GM21447 (cell line): ENCODE measurements at regions not wholly inside any gene's neighbourhood (a gene's known extent, or its start where the extent isn't known, plus 50 kb on each side); places are given as distances from the start of the nearest gene placed in this dataset.

Source experiments
- ATAC-seq: cut with Tn5 transposase; IDR thresholded peaks from one replicate; pipeline ENCODE4 v1.9.1; 2021; ENCODE audit not compliant: unreplicated experiment

DNA sequence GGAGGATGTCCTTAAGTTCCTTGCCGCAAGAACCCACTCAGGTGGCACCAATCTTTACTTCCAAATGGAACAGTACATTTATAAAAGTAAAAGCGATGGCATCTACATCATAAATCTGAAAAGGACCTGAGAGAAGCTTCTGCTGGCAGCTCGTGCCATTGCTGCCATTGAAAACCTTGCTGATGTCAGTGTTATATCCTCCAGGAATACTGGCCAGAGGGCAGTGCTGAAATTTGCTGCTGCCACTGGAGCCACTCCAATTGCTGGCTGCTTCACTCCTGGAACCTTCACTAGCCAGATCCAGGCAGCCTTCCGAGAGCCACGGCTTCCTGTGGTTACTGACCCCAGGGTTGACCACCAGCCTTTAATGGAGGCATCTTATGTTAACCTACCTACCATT lies 191.7 kb downstream of the TRIM27 start:
- ATAC-seq: no peak

DNA sequence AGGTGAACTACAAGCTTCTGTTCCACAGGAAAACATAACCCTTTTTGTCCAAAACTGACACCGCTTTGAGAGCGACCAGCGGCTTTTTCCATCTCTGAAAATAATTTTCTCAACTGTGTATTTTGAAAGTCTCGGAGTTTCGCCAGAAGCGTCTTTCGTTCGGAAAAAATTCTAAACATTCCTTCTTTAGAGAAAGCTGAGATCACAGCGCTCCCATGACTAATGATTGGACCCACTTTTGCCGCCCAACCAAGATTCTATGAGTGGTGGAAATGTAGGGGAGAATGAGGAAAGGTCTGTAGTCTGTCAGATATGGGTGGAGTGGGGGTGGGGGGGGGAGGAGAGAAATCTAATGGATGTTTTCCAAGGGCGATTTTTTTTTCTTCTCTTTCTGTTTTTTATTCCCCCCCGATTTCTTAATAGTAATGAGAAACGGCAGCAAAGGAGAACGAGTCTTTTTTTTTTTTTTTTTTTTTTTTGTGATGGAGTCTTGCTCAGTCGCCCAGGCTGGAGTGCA lies 189.3 kb downstream of the TRIM27 start:
- no peak for ATAC-seq

DNA sequence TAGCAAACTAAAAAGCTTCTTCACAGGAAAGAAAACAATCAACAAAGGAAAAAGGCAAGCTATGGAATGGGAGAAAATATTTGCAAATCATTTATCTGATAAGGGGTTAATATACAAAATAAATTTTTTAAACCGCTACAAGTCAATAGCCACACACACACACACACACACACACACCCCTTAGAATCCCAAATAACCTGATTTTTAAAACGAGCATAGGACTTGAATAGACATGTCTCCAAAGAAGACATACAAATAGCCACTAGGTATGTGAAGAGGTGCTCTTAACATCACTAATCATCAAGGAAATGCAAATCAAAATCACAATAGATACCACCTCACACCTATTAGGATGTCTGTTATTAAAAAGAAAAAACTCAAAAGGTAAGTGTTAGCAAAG lies 187.7 kb downstream of the TRIM27 start:
- no peak for ATAC-seq

DNA sequence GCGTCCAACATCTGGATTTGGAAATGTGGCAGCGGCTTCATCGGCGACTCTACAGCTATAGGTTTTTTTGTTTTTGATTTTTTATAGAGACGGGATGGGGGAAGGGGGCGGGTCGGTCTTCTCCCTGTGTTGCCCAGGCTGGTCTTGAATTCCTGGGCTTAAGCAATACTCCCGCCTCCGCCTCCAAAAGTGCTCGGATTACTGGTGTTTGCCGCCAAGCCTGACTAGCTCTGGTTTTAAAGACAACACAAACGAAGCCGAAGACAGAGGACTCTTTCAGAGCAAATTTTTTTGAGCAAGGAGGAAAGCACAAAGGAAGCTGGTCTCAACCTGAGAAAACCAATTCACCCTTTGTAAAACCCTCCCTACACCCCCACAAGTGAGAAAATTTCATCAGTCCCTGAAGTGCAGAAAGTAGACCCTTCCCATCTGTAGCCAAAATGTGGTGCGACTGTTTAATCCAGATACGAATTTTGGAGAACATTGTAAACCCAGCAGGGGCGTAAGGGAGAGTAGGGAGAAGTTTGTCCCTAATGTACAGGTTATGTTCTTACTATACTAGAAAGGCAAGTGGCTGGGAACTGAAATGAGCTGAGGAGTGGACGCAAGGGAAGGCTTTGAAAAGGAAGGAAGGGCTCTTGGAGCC lies 185.9 kb downstream of the TRIM27 start:
- no peak for ATAC-seq

DNA sequence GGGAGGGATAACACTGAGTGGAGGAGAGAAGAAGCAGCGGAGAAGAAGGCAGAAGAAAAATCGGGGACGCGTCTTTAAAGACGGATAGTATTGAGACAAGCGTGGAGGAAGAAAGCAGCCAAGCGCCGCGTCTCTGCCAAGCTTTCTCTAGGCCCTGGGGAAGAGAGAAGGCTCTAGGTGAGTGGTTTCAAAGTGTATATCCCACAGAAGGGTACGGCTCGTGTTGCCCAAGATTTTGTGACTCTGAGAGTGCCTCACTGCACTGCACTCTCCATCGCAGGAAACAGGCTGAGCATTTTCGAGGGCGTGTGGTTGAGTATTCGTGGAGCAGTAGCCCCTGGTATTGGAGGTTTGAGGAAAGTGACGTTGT lies 185.4 kb downstream of the TRIM27 start:
- no peak for ATAC-seq

DNA sequence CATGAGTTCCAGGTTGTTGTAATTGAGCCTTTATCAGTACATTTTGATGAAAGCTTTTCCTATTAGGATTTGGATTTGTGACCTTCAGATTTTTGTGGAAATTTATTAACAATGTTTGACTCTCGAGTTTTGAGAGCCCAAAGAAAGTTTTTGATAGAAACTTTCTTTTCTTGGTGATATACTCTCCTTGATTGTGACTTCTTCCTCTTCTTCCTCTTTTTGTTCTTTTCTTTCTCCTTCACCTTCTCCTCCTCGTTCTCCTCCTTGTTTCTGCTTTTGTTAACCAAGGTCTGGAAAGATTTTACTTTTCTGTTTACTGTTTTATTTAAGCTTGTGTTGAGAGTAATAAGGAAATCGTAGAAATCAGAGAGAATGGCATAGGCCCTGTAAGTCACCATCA lies 182.4 kb downstream of the TRIM27 start:
- ATAC-seq: no peak

DNA sequence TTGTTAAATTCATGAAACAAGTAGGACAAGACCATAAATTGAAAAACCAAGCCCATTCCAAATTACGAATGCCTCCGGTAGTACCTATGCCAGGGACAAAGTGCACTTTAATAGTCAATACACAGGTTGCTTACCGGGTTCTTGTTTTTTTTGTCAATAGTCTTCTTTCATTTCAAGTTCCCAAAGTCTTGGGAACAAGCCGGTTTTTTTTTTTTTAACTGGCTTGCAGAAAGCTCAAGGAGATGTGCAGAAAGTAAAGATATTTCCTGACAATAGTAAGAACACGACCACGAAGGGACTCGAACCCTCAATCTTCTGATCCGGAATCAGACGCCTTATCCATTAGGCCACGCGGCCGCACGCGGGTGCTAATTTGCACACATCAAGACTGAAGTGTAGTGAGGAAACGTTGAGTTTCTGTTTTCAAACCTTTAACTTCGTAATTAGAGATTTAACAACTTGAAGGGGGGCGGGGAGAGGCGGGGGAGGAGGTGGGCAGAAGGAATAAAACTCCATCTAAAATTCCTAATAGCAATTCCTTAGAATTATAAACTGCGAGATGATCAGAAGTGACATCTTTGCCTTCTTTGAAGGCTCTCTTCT lies 181.0 kb downstream of the TRIM27 start:
- no peak for ATAC-seq

DNA sequence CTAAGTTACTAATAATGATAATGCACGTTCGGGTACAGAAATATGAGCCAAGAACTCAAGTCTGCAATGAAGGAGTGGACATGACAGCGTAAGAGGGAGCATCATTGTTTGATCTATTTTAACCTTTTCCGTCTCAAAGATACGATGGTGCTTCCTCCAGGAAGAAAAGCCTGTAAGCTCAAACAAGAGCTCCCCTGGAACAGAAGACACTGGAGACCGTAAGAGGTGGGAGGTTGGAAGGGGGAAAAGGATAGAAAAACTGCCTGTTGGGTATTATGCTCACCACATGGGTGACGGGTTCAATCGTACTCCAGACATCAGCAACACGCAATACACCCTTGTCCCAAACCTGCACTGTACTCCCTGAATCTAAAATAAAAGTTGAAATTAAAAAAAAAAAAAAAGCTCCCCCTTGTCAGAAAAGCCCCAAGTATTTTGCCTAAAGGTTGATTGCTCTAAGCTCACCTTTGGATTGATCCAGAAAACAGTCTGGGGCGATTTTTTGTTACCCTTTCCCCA lies 180.5 kb downstream of the TRIM27 start:
- ATAC-seq: no peak

DNA sequence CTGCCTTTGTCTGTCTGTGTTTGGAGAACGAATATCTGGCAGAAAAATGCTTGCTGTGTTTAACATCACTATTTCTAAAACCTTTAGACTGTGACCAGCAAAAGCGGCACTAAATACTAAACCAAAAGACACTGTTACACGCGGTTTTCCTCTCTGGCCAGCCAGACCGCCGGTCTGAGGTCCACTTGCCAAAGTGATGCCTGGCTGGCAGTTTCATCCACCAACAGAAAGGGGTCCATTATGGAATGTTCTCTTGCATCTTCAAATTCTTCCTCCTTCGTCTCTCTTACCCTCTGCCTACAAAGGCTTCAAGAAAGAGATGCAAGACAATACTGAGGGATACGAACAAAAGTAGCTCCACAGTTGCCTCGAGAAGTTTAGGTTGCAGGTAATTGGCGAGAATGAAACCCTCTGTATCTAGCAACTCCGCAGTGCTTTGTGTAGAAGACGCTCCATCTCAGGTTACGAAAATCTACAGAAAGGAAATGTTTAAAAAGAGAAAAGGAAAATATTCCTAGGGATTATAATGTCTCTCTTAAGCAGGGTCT lies 176.6 kb downstream of the TRIM27 start:
- no peak for ATAC-seq

DNA sequence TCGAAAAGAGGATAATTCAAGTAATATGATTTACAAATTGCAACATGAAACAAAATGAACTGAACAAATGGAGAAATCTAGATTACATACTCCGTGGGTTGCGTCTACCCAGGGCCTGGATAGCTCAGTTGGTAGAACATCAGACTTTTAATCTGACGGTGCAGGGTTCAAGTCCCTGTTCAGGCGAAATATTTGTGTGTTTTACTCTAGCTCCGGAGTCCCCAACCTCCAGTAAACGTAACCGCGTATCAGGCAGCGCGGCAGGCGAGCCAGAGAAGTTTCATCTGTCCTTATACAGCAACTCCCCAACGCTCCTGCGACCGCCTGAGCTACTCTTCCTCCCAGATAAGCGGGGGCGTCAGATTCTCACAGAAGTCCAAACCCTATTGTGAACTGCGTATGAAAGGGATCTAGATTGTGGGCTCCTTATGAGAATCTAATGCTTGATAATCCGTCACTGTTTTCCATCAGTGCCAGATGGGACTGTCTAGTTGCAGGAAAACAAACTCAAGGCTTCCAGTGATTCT lies 176.1 kb downstream of the TRIM27 start:
- no peak for ATAC-seq

DNA sequence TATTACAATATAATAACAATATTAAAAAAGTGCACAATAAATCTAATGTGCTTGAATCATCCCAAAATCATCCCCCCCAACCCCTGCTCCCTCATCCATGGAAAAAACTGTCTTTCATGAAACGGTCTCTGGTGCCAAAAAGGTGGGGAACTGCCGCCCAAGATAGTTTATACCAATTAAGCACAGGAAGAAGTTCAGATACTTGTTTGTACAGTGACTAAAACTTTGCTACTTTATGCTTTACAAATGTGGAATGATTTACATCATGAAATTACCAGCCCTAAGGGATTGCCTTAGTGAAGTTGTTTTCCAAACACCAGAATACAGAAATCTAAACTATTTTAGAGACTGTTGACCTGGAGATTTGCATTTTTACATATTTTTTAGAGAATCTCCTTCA lies 175.6 kb downstream of the TRIM27 start:
- ATAC-seq: no peak

DNA sequence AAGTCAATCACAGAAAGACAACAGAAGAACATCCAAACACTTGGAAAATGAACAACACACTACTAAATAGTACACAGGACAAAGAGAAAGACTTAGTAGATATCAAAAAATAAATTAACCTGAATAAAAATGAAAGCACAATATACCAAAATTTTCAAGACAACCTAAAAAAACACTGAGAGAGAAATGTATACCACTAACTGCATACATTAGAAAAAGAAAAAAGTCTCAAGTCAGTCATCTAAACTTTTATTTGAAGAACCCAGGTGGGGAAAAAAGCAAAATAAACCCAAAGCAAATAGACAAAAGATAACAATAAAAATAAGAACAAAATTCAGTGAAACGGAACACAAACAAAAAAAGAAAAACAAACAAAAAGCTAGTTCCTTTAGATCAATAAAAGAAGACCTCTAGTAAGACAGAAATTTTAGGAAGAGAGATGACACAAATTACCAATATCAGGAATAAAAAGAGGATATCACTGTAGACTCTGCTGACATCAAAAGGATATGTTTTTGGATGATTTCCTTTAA lies 172.8 kb downstream of the TRIM27 start:
- ATAC-seq: no peak

DNA sequence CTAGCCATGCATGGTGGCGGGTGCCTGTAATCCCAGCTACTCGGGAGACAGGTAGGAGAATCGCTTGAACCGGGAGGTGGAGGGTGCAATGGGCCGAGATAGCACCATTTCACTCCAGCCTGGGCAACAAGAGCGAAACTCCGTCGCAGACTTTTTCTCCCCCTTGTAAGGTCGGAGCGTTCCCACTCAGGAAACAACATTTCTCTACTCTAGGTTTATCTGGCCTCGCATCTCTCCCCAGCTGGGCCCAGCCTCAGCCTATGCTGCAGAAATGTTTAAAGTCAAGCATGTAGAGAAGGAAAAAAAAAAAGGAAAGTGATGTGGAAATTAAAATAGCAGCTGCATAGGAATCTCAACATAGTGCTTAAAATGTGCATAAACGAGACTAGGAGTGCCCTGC lies 172.3 kb downstream of the TRIM27 start:
- ATAC-seq: no peak

DNA sequence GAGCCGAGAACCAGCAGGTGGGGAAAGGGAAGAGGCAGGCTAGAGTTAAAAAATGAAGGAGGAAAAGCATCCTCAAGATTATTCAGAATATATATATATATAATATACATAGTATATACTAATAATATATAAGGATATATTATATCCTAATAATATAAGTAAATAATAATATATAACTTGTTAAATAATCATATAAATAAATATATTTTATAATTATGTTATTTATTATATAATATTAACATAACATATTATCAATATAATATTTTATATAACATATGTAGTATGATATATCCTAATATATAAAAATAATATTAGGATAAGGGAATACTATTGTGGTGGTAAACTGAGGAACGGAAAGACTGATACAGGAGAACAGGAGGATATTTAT lies 171.8 kb downstream of the TRIM27 start:
- no peak for ATAC-seq

DNA sequence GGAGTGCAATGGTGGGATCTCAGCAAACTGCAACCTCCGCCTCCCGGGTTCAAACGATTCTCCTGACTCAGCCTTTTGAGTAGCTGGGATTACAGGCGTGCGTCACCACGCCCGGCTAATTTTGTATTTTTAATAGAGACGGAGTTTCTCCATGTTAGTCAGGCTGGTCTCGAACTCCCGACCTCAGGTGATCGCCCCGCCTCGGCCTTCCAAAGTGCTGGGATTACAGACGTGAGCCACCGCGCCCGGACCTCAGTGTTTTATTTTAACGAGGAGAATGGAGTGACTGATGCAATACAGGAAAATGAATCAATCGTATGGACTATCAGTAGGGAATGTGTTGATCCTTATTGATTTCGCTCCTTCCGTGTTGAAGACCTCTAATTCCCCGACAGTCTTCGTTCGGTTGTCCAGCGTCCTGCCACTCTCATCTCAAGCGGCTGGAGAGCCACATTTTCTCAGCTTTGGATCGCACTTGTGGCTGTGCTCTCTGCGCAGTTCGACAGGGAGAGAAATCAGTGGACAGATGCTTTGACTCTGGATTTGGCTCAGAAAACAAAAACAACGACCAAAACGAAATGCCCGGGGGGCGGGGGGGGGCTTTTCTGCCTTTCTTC lies 166.2 kb downstream of the TRIM27 start:
- ATAC-seq: no peak

DNA sequence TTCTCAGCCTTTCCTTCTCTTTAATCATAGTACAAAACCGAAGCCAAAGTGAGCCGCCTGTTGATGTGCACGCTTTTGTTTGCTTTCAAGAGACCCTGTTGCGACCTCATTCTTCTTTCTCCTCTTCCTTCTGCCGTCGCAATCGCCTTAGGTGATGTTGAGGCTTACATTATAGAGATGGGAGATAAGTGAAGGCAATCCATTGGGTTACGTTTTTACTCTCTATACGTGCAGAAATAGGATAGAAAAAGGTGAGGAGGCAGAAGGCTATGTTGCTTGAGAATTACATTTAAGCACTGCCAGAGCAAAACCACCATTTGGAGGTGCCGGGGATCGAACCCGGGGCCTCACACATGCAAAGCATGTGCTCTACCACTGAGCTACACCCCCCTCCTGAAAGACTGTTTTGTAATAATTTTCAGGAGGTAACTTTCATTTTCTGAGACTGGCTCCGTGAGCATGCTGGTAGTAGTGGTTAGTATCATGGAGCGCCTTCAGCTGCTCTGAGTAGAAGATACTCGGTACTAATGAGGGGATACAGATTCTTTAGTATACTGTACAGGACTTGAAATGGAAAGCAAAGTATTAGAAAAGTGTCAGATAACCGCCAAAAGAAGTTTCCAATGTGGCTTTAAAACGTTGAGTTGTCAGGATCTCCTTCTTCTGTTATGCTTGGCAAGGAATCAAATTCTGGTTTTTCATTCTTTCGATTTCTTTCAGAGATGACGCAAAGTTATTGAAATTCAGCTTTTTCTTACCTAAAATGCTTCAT lies 165.6 kb downstream of the TRIM27 start:
- ATAC-seq: no peak

DNA sequence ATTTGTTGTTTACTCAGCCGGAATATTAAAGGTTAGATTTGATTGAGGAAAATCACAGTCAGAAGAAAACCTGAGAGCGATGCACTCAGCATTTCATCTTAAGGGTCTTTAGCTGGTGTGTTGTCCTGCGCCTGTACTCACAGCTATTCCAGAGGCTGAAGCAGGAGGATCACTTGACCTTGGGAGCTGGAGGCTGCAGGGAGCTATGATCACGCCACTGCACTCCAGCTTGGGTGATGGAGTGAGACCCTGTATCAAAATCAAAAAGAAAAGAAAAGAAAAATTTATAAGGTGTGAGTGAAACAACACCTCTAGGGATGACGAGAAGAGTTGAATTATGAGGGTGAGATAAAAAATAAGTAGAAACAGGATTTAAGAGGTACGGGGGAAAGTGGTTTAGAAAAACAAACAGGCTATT lies 165.0 kb downstream of the TRIM27 start:
- no peak for ATAC-seq

DNA sequence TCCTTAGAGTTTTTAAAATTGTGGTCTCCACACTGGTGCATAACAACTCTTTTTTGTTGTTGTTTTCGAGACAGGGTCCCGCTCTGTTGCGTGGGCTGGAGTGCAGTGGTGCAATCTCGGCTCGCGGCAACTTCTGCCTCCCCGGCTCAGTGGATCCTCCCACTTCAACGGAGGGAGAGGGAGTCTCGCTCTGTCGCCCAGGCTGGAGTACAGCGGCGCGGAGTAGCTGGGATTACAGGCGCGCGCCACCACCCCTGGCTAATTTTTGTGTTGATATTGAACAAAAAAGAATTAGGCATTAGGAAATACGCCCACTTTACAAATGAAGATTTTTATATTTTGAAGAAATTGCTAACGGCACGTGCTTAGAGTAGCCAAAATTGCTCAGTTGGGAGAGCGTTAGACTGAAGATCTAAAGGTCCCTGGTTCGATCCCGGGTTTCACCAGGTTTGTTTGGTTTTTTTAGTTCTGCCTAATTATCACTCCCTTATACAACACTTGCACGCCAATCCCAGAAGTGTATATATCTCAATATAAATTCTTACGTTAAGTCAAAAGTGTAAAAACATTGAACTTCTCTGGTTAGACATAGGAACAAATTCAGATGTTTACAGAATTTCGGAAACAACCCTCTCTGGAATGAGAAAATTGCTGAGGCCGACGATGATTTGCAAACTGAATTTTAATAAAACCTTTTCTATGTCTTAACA lies 159.6 kb downstream of the TRIM27 start:
- no peak for ATAC-seq

DNA sequence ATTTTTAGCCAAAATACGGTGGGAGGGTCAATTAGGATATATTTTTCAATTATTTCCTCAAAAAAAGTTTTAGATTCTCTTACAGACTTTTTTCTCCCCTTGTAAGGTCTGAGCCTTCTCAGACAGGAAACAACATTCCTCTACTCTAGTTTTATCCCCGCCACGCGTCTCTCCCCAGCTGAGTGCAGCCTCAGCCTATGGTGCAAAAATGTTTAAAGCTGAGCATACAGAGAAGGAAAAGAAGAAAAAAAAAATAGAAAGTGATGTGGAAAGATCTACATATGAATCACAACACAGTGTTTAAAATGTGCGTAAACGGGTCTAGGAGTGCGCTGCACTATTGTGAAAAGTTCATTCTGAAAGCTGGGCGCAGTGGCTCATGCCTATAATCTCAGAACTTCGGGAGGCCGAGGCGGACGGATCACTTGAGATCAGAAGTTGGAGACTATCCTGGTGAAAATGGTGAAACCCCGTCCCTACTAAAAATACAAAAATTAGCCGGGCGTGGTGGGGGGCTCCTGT lies 159.0 kb downstream of the TRIM27 start:
- ATAC-seq: no peak

DNA sequence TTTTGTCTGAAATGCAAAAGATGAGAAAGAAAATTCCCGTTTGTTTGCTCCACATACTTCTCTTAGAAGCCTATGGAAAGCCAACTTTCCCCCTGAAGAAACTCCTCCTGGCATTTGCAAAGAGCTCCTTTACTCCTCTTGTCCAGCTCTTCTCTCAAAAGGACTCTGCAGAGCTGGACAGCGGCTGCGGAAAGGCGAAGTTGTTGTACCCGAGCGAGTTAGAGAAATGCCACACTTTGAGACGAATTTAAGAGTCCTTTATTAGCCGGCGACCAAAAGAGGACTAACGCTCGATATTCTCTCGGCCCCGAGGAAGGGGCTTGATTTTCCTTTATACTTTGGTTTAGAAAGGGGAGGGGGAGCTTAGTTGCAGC lies 157.8 kb downstream of the TRIM27 start:
- no peak for ATAC-seq
